GM12864 (cell line): ENCODE measurements at regions not wholly inside any gene's neighbourhood (a gene's known extent, or its start where the extent isn't known, plus 50 kb on each side); places are given as distances from the start of the nearest gene placed in this dataset.

ENCODE experiments used
- DNase-seq: peaks from one replicate; pipeline ENCODE4 v3.0.0-alpha.2; 2011; ENCODE audit warnings: low read depth
- H3K4me3 ChIP-seq: 2 replicates; pipeline ENCODE4 v1.5.1; 2011; ENCODE audit warnings: mild to moderate bottlenecking, low read depth, low read length, control low read depth
- CTCF ChIP-seq: IDR thresholded peaks from 2 replicates; pipeline ENCODE4 v1.5.1; 2011; ENCODE audit warnings: low read depth, mild to moderate bottlenecking, moderate library complexity, low read length, control low read depth, inconsistent platforms; ENCODE audit errors: missing control alignments

GRCh38 chr17:17412326-17412725 is 64.5 kb upstream of the MED9 start:
- TF ChIP-seq CTCF = no peak
- H3K4me3 ChIP-seq = no peak overlapping the region
- DNase-seq = no peak

- DNase-seq = no peak
- no peak overlapping the region for H3K4me3 ChIP-seq
- TF ChIP-seq CTCF = no peak
These were observed 63.5 kb upstream of the MED9 start for GRCh38 chr17:17413215-17413792.

GRCh38 chr17:17413821-17414220 is 63.0 kb upstream of the MED9 start:
- H3K4me3 ChIP-seq = no peak overlapping the region
- no peak for TF ChIP-seq CTCF
- DNase-seq = no peak

- DNase-seq = no peak
- no peak overlapping the region for H3K4me3 ChIP-seq
- no peak for TF ChIP-seq CTCF
These were observed 62.4 kb upstream of the MED9 start for GRCh38 chr17:17414341-17414805.

GRCh38 chr17:17415006-17415405 is 61.8 kb upstream of the MED9 start:
- no peak for DNase-seq
- H3K4me3 ChIP-seq = no peak overlapping the region
- no peak for TF ChIP-seq CTCF

GRCh38 chr17:17416007-17416399 is 60.8 kb upstream of the MED9 start:
- peak; percentile 49 for DNase-seq
- H3K4me3 ChIP-seq = no peak overlapping the region
- TF ChIP-seq CTCF = no peak

- TF ChIP-seq CTCF = no peak
- DNase-seq = no peak
- no peak overlapping the region for H3K4me3 ChIP-seq
These were observed 60.1 kb upstream of the MED9 start for GRCh38 chr17:17416400-17417360.
